EL (cell line): ENCODE measurements at regions not wholly inside any gene's neighbourhood (a gene's known extent, or its start where the extent isn't known, plus 50 kb on each side); places are given as distances from the start of the nearest gene placed in this dataset.
"Not testable (repeated sequence)": the region's sequence is repeated elsewhere in the genome, so short reads cannot be mapped to it uniquely, and the experiment has no call there.

Source experiments
- DNase-seq: peaks from one replicate; pipeline ENCODE4 v3.0.0-alpha.2; 2016

- no peak for DNase-seq
Measured at GRCh38 chr2:236834284-236834683, 251.4 kb upstream of the COPS8 start.

- no peak for DNase-seq
Measured at GRCh38 chr2:236835307-236836024, 250.2 kb upstream of the COPS8 start.

- not testable (repeated sequence) for DNase-seq
Measured at GRCh38 chr2:236836028-236836427, 249.7 kb upstream of the COPS8 start.

GRCh38 chr2:236840215-236840614 is 245.5 kb upstream of the COPS8 start:
- peak; percentile 49 for DNase-seq

- no peak for DNase-seq
Measured at GRCh38 chr2:236840857-236841256, 244.8 kb upstream of the COPS8 start.

GRCh38 chr2:236841389-236841788 is 244.3 kb upstream of the COPS8 start:
- no peak for DNase-seq

GRCh38 chr2:236843161-236843968 is 242.3 kb upstream of the COPS8 start:
- DNase-seq, result no peak

GRCh38 chr2:236844711-236845110 is 241.0 kb upstream of the COPS8 start:
- DNase-seq, result no peak

- no peak for DNase-seq
Measured at GRCh38 chr2:236847023-236847422, 238.7 kb upstream of the COPS8 start.

- no peak for DNase-seq
Measured at GRCh38 chr2:236847538-236848263, 238.0 kb upstream of the COPS8 start.

GRCh38 chr2:236848501-236848900 is 237.2 kb upstream of the COPS8 start:
- DNase-seq, result no peak

GRCh38 chr2:236849508-236849907 is 236.2 kb upstream of the COPS8 start:
- no peak for DNase-seq

- DNase-seq, result no peak
Measured at GRCh38 chr2:236849940-236850339, 235.7 kb upstream of the COPS8 start.

- DNase-seq, result no peak
Measured at GRCh38 chr2:236851187-236851586, 234.5 kb upstream of the COPS8 start.

GRCh38 chr2:236852100-236852976 is 233.4 kb upstream of the COPS8 start:
- no peak for DNase-seq

- DNase-seq, result no peak
Measured at GRCh38 chr2:236852977-236853374, 232.7 kb upstream of the COPS8 start.

- no peak for DNase-seq
Measured at GRCh38 chr2:236853585-236854051, 232.1 kb upstream of the COPS8 start.

- no peak for DNase-seq
Measured at GRCh38 chr2:236855176-236855865, 230.4 kb upstream of the COPS8 start.

GRCh38 chr2:236855866-236856847 is 229.5 kb upstream of the COPS8 start:
- no peak for DNase-seq

- DNase-seq, result no peak
Measured at GRCh38 chr2:236856848-236857235, 228.8 kb upstream of the COPS8 start.

- no peak for DNase-seq
Measured at GRCh38 chr2:236857246-236857645, 228.4 kb upstream of the COPS8 start.
